ENCODE measurements at regions not wholly inside any gene's neighbourhood (a gene's known extent, or its start where the extent isn't known, plus 50 kb on each side); places are given as distances from the start of the nearest gene placed in this dataset.

DNA sequence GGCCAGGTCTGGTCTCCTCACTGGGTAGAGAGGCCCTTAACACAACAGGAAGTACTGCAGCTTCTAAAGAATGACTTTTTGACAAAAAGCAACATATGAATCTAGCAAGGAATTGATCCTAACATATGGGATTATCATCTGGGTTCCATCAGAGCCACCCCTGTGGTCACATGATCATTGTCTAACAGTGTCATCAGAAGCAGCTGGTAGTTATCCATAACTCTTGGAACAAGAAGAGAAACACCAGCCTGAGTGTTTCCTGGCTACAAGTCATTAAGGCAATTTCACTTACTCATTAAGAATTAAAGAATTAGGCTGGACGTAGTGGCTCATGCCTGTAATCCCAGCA is 219.3 kb upstream of the ARID1B start:
- TF ChIP-seq, protein P1, sequence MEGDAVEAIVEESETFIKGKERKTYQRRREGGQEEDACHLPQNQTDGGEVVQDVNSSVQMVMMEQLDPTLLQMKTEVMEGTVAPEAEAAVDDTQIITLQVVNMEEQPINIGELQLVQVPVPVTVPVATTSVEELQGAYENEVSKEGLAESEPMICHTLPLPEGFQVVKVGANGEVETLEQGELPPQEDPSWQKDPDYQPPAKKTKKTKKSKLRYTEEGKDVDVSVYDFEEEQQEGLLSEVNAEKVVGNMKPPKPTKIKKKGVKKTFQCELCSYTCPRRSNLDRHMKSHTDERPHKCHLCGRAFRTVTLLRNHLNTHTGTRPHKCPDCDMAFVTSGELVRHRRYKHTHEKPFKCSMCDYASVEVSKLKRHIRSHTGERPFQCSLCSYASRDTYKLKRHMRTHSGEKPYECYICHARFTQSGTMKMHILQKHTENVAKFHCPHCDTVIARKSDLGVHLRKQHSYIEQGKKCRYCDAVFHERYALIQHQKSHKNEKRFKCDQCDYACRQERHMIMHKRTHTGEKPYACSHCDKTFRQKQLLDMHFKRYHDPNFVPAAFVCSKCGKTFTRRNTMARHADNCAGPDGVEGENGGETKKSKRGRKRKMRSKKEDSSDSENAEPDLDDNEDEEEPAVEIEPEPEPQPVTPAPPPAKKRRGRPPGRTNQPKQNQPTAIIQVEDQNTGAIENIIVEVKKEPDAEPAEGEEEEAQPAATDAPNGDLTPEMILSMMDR (IDR thresholded peaks at IDR 0.05), result no peak
- no peak for TF ChIP-seq POLR2A (IDR thresholded peaks at IDR 0.05)
- H3K9me3 ChIP-seq, result peaks cover 0 to 20% (median 0%) of the 10 kb centered on the region in 12 donors
- ATAC-seq, result no peak
- no peaks in the 10 kb centered on the region for H3K27me3 ChIP-seq
- WGBS, 4 donors, result 78 to 94% (median 87%) methylated on average over 1 of the region's 1 CpG
- intact Hi-C loops (cut with DNase I), result no loop called here
- H3K4me1 ChIP-seq, result peaks cover 0 to 9% (median 0%) of the 10 kb centered on the region in 12 donors
- H3K4me3 ChIP-seq, result no peak overlapping the region
- H3K36me3 ChIP-seq, result no peaks in the 10 kb centered on the region
- DNase-seq, result no peak
- H3K27ac ChIP-seq, result peak overlapping the region in 2 of 12 donors; percentile 5 to 32

DNA sequence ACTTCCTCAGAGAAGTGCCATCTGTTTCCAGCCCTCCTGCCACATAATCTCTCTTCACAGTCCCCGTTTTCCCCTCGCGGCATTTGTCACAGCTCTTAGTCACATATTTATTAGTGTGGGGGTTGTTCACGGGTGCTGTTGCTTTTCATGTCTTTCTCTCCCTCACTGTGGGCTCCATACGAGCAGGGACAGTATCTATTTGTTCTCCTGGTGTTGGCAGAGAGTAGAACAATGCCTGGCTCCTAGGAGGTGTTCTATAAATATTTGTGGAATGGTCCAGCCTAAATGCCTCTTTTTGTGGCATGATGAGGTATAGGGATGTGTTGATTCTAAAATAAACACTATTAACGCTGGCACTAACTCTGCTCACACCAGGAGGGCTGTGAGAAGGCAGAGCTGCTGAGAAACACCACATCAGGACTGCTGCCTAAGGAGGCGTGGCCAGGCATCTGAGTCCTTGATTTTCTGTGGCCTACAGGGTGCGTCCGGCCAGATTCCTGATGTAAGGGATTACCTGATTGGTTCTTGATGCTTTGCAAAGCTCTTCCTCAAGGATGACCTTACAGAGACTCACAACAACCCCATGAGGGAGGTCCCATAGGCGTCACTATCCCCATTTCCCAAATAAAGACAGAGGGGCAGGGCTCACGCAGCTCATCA is 219.8 kb upstream of the ARID1B start:
- Histone ChIP-seq H3K27me3 (no peaks in the 10 kb centered on the region), H3K27ac (peak overlapping the region in 2 of 12 donors; percentile 5 to 32), H3K36me3 (no peaks in the 10 kb centered on the region), H3K4me3 (no peak overlapping the region), H3K4me1 (peaks cover 0 to 9% (median 0%) of the 10 kb centered on the region in 12 donors), H3K9me3 (peaks cover 0 to 20% (median 0%) of the 10 kb centered on the region in 12 donors)
- TF ChIP-seq, protein P1 (IDR thresholded peaks at IDR 0.05), result no peak
- ATAC-seq (peak; percentile 82 to 89 (median 86)), DNase-seq (peak in 3 of 5 donors; percentile 30 to 72 (median 55))
- intact Hi-C loops (cut with DNase I), result no loop called here
- WGBS, 4 donors, result 29 to 51% (median 44%) methylated on average over 11 of the region's 11 CpGs

DNA sequence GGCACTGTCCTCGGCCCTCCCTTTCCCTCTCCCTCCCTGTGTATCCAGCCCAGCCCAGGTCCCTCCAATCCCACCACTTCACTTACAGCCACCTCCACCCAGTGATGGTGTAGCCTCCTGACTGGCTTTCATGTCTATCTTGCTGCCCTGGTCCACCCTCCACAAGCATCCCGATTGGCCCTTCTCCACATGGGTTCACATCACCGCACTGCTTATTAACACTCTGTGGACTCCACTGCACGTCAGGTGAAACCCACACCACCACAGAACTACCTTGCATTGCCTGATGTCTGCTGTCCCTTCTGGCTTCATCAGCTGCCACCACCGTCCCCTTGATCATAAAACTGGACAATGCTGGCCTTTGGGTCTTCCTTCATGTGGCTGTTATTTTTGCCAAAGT is 220.4 kb upstream of the ARID1B start:
- peak in 2 of 4 donors; percentile 10 to 31 for ATAC-seq
- WGBS, 4 donors, result 86 to 89% (median 87%) methylated on average over 5 of the region's 5 CpGs
- TF ChIP-seq, protein P1 (IDR thresholded peaks at IDR 0.05), result no peak
- no peak for TF ChIP-seq POLR2A (IDR thresholded peaks at IDR 0.05)
- H3K4me3 ChIP-seq, result no peak overlapping the region
- H3K27ac ChIP-seq, result peak overlapping the region in 2 of 12 donors; percentile 5 to 32
- H3K36me3 ChIP-seq, result no peaks in the 10 kb centered on the region
- H3K9me3 ChIP-seq, result peaks cover 0 to 20% (median 0%) of the 10 kb centered on the region in 12 donors
- DNase-seq, result no peak
- intact Hi-C loops (cut with DNase I), result no loop called here
- peaks cover 0 to 9% (median 0%) of the 10 kb centered on the region in 12 donors for H3K4me1 ChIP-seq
- H3K27me3 ChIP-seq, result no peaks in the 10 kb centered on the region

DNA sequence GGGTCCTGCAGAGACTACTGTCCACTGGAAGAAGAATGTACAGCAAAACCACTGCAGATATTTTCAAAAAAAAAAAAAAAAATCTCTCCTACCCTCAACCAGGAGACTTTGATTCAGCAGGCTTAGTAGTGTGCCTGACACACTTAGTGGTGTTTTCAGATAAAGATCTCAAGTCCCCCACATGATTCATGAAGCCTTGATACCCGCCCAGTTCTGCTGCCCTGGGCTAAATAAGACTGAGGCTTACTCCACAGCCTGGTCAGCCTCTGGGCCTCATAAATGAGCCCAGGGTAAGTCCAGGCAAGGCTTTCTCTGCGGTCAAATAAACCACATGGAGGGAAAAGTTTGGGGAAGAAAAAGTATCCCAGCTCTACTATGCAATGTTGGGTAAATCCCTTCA is 222.1 kb upstream of the ARID1B start:
- DNase-seq (no peak), ATAC-seq (no peak)
- Histone ChIP-seq H3K9me3 (peaks cover 0 to 9% (median 0%) of the 10 kb centered on the region in 12 donors), H3K4me3 (no peak overlapping the region), H3K27me3 (no peaks in the 10 kb centered on the region), H3K4me1 (peaks cover 0 to 9% (median 0%) of the 10 kb centered on the region in 12 donors), H3K27ac (no peak overlapping the region), H3K36me3 (no peaks in the 10 kb centered on the region)
- WGBS, 4 donors, result 89 to 92% (median 91%) methylated on average over 2 of the region's 2 CpGs
- intact Hi-C loops (cut with DNase I), result no loop called here
- TF ChIP-seq, protein P1 (IDR thresholded peaks at IDR 0.05), result no peak
- TF ChIP-seq POLR2A (IDR thresholded peaks at IDR 0.05), result no peak
